GM12878 (cell line): ENCODE measurements at regions not wholly inside any gene's neighbourhood (a gene's known extent, or its start where the extent isn't known, plus 50 kb on each side); places are given as distances from the start of the nearest gene placed in this dataset.

ENCODE experiments used
- ATAC-seq: fragments of 200-7000 bp; cut with Tn5 transposase; 3 replicates; pipeline ENCODE4 v1.9.1; 2020; ENCODE audit warnings: mild to moderate bottlenecking, moderate library complexity
- BruUV-seq: library from RNA; stranded (reverse); fragments of 400-500 nt; replicated peaks from 2 replicates; lab custom pipeline; 2021; lab: Mats Ljungman, UMichigan
- CTCF ChIA-PET: fragments of 300-600 bp; sonication (Branson Sonifier 250); formaldehyde crosslinking; extraction: SDS; loops from one replicate; lab custom pipeline; 2021; ENCODE audit warnings: inconsistent platforms; lab: Yijun Ruan, JAX
- POLR2A ChIA-PET: fragments of 350-600 bp; formaldehyde crosslinking; extraction: SDS; loops from one replicate; lab custom pipeline; 2021; ENCODE audit warnings: inconsistent platforms; lab: Charles Lee
- RAD21 ChIA-PET: fragments of 300-600 bp; sonication (Branson Sonifier 250); formaldehyde crosslinking; loops from one replicate; lab custom pipeline; 2023; ENCODE audit warnings: antibody characterized with exemption; ENCODE audit not compliant: unreplicated experiment; lab: Charles Lee
- SMC1A ChIA-PET: fragments of 300-600 bp; sonication (Branson Sonifier 250); formaldehyde crosslinking; loops from one replicate; lab custom pipeline; 2023; ENCODE audit not compliant: unreplicated experiment, uncharacterized antibody; lab: Charles Lee
- DNase-seq: peaks from one replicate; pipeline ENCODE4 v3.0.0-alpha.2; 2011; ENCODE audit warnings: low read depth, low spot score
- FAIRE-seq: peaks from 3 replicates; lab custom pipeline; 2011; peaks lifted over from hg19 to GRCh38; lab: Jason Lieb, UNC
- H2AFZ ChIP-seq: 2 replicates; pipeline ENCODE4 v1.6.0; 2011; ENCODE audit warnings: low read depth, low read length, control low read depth; ENCODE audit not compliant: control insufficient read depth
- H3K27ac ChIP-seq: 2 replicates; pipeline ENCODE4 v1.5.1; 2011; ENCODE audit warnings: control low read depth; ENCODE audit not compliant: control insufficient read depth, insufficient read depth
- H3K27me3 ChIP-seq, 2 experiments: replicated peaks in 1 of 2; 2 replicates each; pipeline versions ENCODE4 v1.6.0 to v1.6.1; 2011; ENCODE audit warnings: low read length in 1 of 2; ENCODE audit not compliant: control insufficient read depth in 2 of 2, insufficient read depth in 2 of 2
- H3K36me3 ChIP-seq, 2 experiments: 2 replicates each; pipeline ENCODE4 v1.5.1; 2011; ENCODE audit warnings: low read length in 1 of 2; ENCODE audit not compliant: control insufficient read depth in 2 of 2, insufficient read depth in 2 of 2
- H3K4me1 ChIP-seq: 2 replicates; pipeline ENCODE4 v1.6.1; 2011; ENCODE audit warnings: mild to moderate bottlenecking, low read length, moderate library complexity, mixed read lengths; ENCODE audit not compliant: control insufficient read depth, insufficient read depth
- H3K4me2 ChIP-seq: 2 replicates; pipeline ENCODE4 v1.6.0; 2011; ENCODE audit warnings: control low read depth; ENCODE audit not compliant: control insufficient read depth, insufficient read depth
- H3K4me3 ChIP-seq: fragments of 200-600 bp; sonication (generic); 2 replicates; pipeline ENCODE4 v1.5.1; 2016
- H3K79me2 ChIP-seq: 2 replicates; pipeline ENCODE4 v1.6.0; 2011; ENCODE audit warnings: low read length; ENCODE audit not compliant: control insufficient read depth, insufficient read depth
- H3K9ac ChIP-seq: 2 replicates; pipeline ENCODE4 v1.8.0; 2011; ENCODE audit warnings: low read length, control low read depth, mixed read lengths; ENCODE audit not compliant: control insufficient read depth, insufficient read depth
- H3K9me3 ChIP-seq: replicated peaks from 3 replicates; pipeline ENCODE4 v1.5.1; 2011; ENCODE audit warnings: mild to moderate bottlenecking, low read length; ENCODE audit not compliant: control insufficient read depth, insufficient read depth
- H4K20me1 ChIP-seq: 2 replicates; pipeline ENCODE4 v1.6.0; 2011; ENCODE audit not compliant: control insufficient read depth, insufficient read depth
- ETV6 ChIP-seq, 2 experiments: fragments of 450-650 bp in 1 of 2; IDR thresholded peaks in 1 of 2; conservative IDR thresholded peaks in 1 of 2; 2 replicates each; pipeline ENCODE4 v1.6.1; 2014; ENCODE audit warnings: antibody characterized with exemption in 1 of 2, borderline replicate concordance in 1 of 2, low read depth in 1 of 2, mild to moderate bottlenecking in 1 of 2, moderate library complexity in 1 of 2
- IKZF2 ChIP-seq, 2 experiments: fragments of 450-650 bp; IDR thresholded peaks; 2 replicates each; pipeline ENCODE4 v1.6.1; 2017; ENCODE audit warnings: mild to moderate bottlenecking in 2 of 2, moderate library complexity in 2 of 2
- MYB ChIP-seq: fragments of 150-350 bp; IDR thresholded peaks from 2 replicates; pipeline ENCODE4 v1.6.1; 2014; ENCODE audit warnings: mild to moderate bottlenecking, low read depth, low read length, borderline replicate concordance
- NR2C1 ChIP-seq: fragments of 450-650 bp; IDR thresholded peaks from 2 replicates; pipeline ENCODE4 v1.6.1; 2017; ENCODE audit warnings: antibody characterized with exemption, mild to moderate bottlenecking, moderate library complexity
- POLR2AphosphoS2 ChIP-seq: IDR thresholded peaks from 2 replicates; pipeline ENCODE4 v1.6.1; 2011; ENCODE audit warnings: low read depth, mild to moderate bottlenecking, low read length, improper control_type of control experiment, moderate library complexity
- RFX5 ChIP-seq: IDR thresholded peaks from 2 replicates; pipeline ENCODE4 v1.6.1; 2011; ENCODE audit warnings: low read depth, low read length, improper control_type of control experiment
- ZNF207 ChIP-seq: fragments of 450-650 bp; IDR thresholded peaks from 2 replicates; pipeline ENCODE4 v1.6.1; 2014; ENCODE audit warnings: antibody characterized with exemption, mild to moderate bottlenecking, borderline replicate concordance
- ZNF24 ChIP-seq: fragments of 450-650 bp; IDR thresholded peaks from 2 replicates; pipeline ENCODE4 v1.6.1; 2017; ENCODE audit warnings: antibody characterized with exemption, mild to moderate bottlenecking
- ZNF274 ChIP-seq: IDR thresholded peaks from one replicate; pipeline ENCODE4 v1.8.0; 2011; ENCODE audit not compliant: insufficient read length, insufficient read depth
- WGBS: methylation state at CpG from one replicate; pipeline ENCODE4 v1.1.6; 2016; ENCODE audit warnings: low lambda C conversion rate; ENCODE audit not compliant: insufficient replicate concordance, insufficient coverage; ENCODE audit errors: missing lambda C conversion rate; 5-methylcytosine and 5-hydroxymethylcytosine counted together
- in situ Hi-C: fragments of 300-500 bp; cut with MboI; formaldehyde crosslinking; loops from 9 replicates; pipeline ENCODE4 v1.14.3; 2018; ENCODE audit warnings: mixed read lengths
- intact Hi-C: fragments of 100-400 bp; cut with micrococcal nuclease; formaldehyde crosslinking; loops from one replicate; pipeline ENCODE4 v1.14.2; 2022; ENCODE audit not compliant: unreplicated experiment
- TF ChIP-seq, protein P1 (sequence below): fragments of 150-350 bp; IDR thresholded peaks from 2 replicates; pipeline ENCODE4 v1.6.1; 2014; ENCODE audit warnings: mild to moderate bottlenecking, low read depth, low read length
- TF ChIP-seq, protein P2 (sequence below): fragments of 450-650 bp; IDR thresholded peaks from 2 replicates; pipeline ENCODE4 v1.6.1; 2016; ENCODE audit warnings: mild to moderate bottlenecking
- TF ChIP-seq, protein P3 (sequence below): fragments of 450-650 bp; formaldehyde crosslinking; IDR thresholded peaks from 2 replicates; pipeline ENCODE4 v1.4.0; 2022; ENCODE audit warnings: mild to moderate bottlenecking, moderate library complexity

DNA sequence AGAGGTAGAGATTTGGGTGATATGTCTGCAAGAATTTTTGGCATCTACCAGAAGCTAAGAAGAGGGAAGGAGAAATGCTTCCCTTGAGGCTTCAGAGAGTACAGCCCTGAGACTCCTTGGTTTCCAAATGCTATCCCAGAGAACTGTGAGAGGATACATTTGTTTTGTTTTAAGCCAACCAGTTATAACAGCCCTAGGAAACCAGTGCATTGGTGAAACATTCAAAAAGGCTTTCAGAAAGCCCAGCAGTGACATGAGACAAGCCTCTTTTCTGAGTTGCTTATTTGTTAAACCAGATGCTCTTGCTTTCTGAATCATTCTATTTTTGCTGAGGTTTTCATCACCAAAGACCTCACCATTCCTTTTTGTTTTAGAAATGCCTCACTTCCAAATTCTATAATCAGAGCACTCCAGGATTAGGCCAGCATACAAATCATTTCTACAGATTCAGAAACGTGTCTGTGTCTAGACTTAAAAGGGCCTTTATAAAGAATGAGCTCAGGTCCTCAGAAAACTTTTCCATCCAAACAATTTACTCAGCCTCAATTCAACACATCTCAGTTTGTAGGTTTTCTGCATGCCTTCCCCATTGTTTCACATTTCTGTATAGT lies 1617.8 kb upstream of the FLRT2 start:
- no peaks in the 10 kb centered on the region for H3K4me1 ChIP-seq
- ChIA-PET POLR2A (no interaction called here), SMC1A (no interaction called here), CTCF (no interaction called here), RAD21 (no interaction called here)
- no TSS peak for BruUV-seq
- no peak overlapping the region for H3K27ac ChIP-seq
- no peak for FAIRE-seq
- H3K9ac ChIP-seq: no peak overlapping the region
- H4K20me1 ChIP-seq: no peaks in the 10 kb centered on the region
- no peaks in the 10 kb centered on the region for H3K36me3 ChIP-seq
- 0% methylated on average over 1 of the region's 1 CpG for WGBS
- in situ Hi-C loops (no loop called here), intact Hi-C loops (no loop called here)
- H3K9me3 ChIP-seq: no peaks in the 10 kb centered on the region
- H3K79me2 ChIP-seq: no peaks in the 10 kb centered on the region
- ATAC-seq: no peak
- no peak overlapping the region for H3K4me2 ChIP-seq
- no peak overlapping the region for H2AFZ ChIP-seq
- no peak for DNase-seq
- TF ChIP-seq ZNF207: no peak
- no peak overlapping the region for H3K4me3 ChIP-seq
- H3K27me3 ChIP-seq: no peaks in the 10 kb centered on the region

DNA sequence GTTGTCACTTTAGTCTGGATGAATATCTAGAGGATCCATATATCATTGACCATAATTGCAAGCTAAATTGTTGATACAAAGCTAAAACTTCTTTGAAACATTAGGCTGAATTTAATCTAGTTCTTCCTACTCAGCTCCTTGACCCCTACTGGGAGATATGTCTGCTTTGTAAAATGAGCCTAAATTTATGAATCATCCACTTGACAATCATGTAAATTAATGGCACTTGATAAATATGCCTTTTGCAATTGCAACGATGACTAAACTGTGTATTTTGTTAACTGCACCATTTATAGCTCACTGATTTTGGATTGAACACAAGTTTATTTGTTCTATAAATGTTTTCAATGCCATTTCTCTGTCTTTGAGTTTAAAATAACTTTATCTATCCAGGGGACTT lies 1616.5 kb upstream of the FLRT2 start:
- no peak for DNase-seq
- Histone ChIP-seq H3K79me2 (no peaks in the 10 kb centered on the region), H3K4me3 (no peak overlapping the region), H2AFZ (no peak overlapping the region), H3K9me3 (no peaks in the 10 kb centered on the region), H3K4me1 (no peaks in the 10 kb centered on the region), H3K27ac (no peak overlapping the region), H3K36me3 (no peaks in the 10 kb centered on the region), H3K4me2 (no peak overlapping the region), H3K9ac (no peak overlapping the region), H4K20me1 (no peaks in the 10 kb centered on the region), H3K27me3 (no peaks in the 10 kb centered on the region)
- no peak for ATAC-seq
- 0% methylated on average over 1 of the region's 1 CpG for WGBS
- intact Hi-C loops (no loop called here), in situ Hi-C loops (no loop called here)
- FAIRE-seq: no peak
- BruUV-seq: no TSS peak
- ChIA-PET SMC1A (interaction anchor here (0.9 kb wide), 1 partner anchor 95 kb away, joined by 3 read pairs; no protein-coding TSS in a partner anchor), RAD21 (no interaction called here), CTCF (no interaction called here), POLR2A (no interaction called here)
- TF ChIP-seq IKZF2 (IDR thresholded peaks at IDR 0.05) (no peak), ETV6 (conservative IDR thresholded peaks at IDR 0.05 in 1 of 2, IDR thresholded peaks at IDR 0.05 in 1 of 2; ENCODE audit: borderline replicate concordance in 1 of 2, low read depth in 1 of 2) (no peak), POLR2AphosphoS2 (no peak), ZNF24 (no peak), RFX5 (no peak), NR2C1 (no peak), MYB (no peak), ZNF274 (no peak)
- TF ChIP-seq, protein P1, sequence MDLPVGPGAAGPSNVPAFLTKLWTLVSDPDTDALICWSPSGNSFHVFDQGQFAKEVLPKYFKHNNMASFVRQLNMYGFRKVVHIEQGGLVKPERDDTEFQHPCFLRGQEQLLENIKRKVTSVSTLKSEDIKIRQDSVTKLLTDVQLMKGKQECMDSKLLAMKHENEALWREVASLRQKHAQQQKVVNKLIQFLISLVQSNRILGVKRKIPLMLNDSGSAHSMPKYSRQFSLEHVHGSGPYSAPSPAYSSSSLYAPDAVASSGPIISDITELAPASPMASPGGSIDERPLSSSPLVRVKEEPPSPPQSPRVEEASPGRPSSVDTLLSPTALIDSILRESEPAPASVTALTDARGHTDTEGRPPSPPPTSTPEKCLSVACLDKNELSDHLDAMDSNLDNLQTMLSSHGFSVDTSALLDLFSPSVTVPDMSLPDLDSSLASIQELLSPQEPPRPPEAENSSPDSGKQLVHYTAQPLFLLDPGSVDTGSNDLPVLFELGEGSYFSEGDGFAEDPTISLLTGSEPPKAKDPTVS: no peak
- TF ChIP-seq, protein P2, sequence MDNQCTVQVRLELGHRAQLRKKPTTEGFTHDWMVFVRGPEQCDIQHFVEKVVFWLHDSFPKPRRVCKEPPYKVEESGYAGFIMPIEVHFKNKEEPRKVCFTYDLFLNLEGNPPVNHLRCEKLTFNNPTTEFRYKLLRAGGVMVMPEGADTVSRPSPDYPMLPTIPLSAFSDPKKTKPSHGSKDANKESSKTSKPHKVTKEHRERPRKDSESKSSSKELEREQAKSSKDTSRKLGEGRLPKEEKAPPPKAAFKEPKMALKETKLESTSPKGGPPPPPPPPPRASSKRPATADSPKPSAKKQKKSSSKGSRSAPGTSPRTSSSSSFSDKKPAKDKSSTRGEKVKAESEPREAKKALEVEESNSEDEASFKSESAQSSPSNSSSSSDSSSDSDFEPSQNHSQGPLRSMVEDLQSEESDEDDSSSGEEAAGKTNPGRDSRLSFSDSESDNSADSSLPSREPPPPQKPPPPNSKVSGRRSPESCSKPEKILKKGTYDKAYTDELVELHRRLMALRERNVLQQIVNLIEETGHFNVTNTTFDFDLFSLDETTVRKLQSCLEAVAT: no peak
- TF ChIP-seq, protein P3, sequence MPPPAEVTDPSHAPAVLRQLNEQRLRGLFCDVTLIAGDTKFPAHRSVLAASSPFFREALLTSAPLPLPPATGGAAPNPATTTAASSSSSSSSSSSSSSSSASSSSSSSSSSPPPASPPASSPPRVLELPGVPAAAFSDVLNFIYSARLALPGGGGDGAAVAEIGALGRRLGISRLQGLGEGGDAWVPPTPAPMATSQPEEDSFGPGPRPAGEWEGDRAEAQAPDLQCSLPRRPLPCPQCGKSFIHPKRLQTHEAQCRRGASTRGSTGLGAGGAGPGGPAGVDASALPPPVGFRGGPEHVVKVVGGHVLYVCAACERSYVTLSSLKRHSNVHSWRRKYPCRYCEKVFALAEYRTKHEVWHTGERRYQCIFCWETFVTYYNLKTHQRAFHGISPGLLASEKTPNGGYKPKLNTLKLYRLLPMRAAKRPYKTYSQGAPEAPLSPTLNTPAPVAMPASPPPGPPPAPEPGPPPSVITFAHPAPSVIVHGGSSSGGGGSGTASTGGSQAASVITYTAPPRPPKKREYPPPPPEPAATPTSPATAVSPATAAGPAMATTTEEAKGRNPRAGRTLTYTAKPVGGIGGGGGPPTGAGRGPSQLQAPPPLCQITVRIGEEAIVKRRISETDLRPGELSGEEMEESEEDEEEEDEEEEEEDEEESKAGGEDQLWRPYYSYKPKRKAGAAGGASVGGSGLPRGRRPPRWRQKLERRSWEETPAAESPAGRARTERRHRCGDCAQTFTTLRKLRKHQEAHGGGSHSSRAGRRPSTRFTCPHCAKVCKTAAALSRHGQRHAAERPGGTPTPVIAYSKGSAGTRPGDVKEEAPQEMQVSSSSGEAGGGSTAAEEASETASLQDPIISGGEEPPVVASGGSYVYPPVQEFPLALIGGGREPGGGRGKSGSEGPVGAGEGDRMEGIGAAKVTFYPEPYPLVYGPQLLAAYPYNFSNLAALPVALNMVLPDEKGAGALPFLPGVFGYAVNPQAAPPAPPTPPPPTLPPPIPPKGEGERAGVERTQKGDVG: no peak
